ENCODE measurements at regions not wholly inside any gene's neighbourhood (a gene's known extent, or its start where the extent isn't known, plus 50 kb on each side); places are given as distances from the start of the nearest gene placed in this dataset.

- DNase-seq (ENCODE audit: low read depth in 3 of 3) = no peak
Observed at GRCh38 chr10:128281343-128281742, 155.1 kb upstream of the MKI67 start.

DNA sequence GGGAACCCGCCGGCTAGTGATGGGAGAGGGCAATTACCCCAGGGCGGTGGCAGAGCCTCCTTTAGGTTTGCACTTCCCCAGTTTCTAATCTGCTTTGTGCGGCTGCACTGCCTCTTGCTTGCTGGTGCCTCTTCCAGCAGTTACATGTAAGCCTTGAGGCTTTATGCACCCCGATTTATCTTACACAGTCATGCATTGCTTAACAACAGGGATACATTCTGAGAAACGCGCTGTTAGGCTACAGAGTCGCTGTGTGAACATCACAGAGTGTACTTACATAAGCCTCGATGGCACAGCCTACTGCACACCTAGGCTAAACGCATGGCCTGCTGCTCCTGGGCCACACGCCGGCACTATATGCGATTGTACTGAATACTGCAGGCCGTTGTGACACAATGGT lies 155.6 kb upstream of the MKI67 start:
- no peak for DNase-seq (ENCODE audit: low read depth in 3 of 3)

- no peak for DNase-seq (ENCODE audit: low read depth in 3 of 3)
Observed at GRCh38 chr10:128286141-128286761, 160.0 kb upstream of the MKI67 start.

- DNase-seq (ENCODE audit: low read depth in 3 of 3) = no peak
Observed at GRCh38 chr10:128286762-128287500, 160.7 kb upstream of the MKI67 start.

DNA sequence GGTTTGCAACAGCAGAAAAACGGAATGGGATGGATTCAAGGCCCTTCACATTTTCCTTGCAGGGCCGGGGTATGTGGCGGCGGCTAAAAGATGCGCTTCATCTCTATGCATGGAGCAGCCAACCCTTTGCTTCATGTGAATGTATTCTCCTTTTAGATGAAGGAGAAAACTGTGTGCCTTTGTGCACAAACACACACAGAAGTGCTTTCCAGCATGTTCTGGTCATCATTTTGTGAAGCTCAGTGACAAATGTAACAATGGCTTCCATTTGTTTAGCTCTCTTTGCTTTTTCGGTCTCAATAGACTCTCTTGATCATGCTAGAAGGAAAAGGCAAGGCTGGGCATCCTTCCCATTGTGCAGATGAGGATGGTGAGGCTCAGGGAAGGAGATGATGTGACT lies 161.7 kb upstream of the MKI67 start:
- no peak for DNase-seq (ENCODE audit: low read depth in 3 of 3)

DNA sequence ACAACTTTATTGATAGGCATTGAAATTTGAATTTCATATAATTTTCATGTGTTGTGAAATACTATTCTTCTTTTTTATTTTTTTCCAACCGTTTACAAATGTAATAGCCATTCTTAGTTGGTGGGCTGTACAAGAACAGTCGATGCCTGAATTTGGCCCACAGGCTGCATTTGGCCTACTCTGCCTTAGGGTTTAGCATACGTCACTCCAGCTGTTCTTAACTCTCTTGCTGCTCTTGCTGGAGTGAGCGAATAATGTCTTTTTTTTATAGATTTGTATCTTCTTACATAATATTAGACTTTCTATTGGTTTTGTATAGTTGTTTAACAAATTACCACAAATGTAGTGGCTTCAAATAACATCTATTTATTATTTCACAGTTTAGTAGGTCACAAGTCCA lies 163.4 kb upstream of the MKI67 start:
- DNase-seq (ENCODE audit: low read depth in 3 of 3) = no peak

DNA sequence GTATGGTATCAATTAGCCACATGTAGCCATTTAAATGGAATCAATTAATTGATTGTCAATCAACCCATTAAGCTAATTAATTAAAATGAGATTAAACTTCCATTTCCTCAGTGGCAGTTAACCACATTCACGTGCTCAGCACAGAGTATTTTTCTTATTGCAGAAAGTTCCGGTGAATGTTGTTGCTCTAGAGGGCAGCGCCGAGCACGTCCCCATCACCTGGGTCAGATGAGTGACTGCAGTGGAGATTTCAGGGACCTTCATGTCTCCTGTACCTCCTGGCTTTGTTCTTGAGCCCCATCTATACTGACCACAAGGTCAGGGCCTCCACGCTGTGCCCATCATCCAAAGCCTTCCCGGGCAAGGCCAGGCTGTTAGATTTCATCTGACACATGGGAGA lies 168.8 kb upstream of the MKI67 start:
- no peak for DNase-seq (ENCODE audit: low read depth in 3 of 3)

DNA sequence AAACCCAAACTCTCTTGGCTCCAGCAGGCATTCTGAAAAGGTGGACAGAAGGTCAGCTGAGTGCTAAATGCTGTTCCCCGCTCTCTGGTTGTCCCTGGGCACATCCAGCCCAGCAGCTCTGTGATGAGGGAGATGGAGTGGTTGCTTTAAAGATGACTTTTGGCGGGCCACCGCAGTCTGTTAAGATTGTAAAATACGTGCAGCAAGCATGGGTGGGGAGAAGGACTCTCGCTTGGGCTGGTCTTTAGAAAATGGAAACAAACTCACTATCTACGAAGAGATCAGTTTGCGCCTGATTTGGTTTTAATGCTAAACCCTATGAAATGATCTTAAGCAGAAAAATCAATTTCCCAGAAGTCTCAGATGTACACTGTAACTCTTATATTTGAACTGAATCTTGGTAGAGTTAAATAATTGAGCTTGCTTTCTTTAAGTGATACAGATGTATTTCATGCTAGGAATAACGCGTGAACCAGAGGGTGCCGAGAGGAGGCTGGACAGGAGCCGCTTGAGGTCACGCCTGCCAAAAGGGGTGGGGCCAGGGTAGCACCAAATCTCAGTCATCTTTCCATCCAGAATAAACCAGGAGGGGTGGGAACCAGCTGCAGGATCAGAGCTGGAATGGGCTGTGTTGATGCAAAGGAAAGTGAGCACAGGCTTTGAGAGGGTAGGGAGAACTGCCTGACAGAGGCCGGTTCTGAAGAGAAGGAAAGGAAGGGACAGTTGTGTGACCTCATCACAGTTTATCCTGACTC lies 170.2 kb upstream of the MKI67 start:
- DNase-seq (ENCODE audit: low read depth in 3 of 3) = no peak

- no peak for DNase-seq (ENCODE audit: low read depth in 3 of 3)
Observed at GRCh38 chr10:128297709-128298378, 171.6 kb upstream of the MKI67 start.

DNA sequence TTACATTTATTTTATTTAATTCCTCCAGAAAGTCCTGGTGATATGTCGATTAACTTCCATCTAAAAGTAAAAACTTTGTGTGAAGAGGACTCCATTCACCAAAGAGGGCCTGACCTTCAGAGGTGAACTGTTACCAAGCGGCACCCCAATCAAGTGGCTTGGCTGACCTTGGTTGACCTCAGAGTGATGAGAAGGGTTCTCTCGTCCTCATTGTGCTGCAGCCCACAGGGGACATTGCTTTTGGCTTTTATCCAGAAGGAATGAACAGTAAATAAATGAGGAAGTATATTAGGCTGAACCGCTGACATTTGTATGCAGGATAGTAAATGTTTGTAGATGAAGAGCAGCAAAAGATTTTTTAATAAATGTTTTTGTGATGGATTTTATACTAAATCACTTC lies 172.4 kb upstream of the MKI67 start:
- DNase-seq (ENCODE audit: low read depth in 3 of 3) = no peak

DNA sequence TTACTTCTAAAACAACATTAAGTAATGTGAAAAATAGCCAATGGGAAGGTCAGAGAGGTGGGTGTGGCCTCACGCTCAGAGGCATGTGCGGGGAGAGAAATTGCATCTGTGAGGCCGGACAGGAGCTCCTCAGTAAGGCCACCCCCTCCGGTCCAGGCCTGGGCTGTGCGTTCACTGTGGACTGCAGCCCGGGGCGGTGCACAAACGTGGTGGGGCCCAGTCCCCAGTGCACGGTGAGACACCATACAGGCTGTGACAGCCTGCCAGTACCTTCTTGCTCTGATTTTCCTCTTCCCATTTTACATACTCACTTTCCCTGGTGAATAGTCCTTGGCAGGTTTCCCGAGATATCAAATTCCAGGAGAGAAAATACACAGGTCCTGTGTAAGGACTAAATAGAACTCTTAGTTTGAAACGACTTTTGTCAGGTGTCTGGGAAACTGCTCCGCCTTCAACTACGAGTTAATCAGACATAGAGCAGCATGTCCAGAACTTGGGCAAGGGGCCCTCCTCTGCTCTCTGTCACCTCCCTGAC lies 174.1 kb upstream of the MKI67 start:
- DNase-seq (ENCODE audit: low read depth in 3 of 3) = no peak

DNA sequence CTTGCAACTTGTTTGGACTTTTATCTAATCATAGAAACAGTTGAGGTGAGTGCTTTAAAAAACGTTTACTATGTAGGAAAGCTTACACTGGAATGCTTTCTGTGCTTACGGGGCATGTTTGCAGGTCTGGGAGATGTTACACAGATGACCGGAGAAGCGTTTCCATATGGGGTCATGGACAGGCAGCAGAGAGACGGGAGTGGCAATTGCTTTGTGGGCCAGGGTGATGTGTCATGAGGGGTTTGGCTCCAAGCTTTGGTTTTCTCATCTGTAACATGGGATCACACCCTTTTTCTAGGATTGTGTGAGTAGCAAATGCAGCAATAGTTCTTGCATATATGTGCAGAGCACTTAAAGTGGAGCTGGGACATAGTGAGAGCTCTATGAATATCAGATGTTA lies 174.8 kb upstream of the MKI67 start:
- DNase-seq (ENCODE audit: low read depth in 3 of 3) = no peak

- no peak for DNase-seq (ENCODE audit: low read depth in 3 of 3)
Observed at GRCh38 chr10:128302808-128303207, 176.6 kb upstream of the MKI67 start.

- no peak for DNase-seq (ENCODE audit: low read depth in 3 of 3)
Observed at GRCh38 chr10:128304271-128304670, 178.0 kb upstream of the MKI67 start.

DNA sequence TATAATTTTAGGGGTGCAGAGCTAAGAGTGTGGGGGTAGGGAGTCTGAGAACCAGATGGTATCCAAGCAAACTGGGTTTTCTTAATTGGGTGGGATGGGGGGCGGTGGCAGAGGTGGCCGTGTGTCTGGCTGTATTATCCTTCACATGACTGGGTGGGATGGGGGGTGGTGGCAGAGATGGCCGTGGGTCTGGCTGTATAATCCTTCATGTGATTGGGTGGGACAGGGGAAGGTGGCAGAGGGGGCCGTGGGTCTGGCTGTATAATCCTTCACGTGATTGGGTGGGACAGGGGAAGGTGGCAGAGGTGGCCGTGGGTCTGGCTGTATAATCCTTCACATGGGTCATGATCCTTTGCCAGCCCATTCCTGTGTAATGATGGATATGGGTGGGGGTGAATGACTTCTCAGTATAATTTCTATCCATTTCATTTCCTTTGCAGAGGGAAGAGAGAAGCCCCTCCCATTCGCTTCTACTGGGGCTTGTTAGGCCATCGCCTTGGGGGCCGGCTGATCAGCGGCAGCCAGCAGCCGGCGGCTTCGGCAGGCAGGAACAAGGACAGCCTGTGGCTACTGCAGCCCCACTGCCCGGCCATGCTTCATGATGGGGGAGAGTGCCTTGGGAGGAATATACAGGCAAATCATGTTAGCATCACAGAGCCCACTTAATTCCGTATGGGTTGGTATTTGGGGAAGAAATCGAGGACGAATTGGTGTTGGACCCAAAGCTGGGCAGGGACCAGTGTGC lies 179.6 kb upstream of the MKI67 start:
- no peak for DNase-seq (ENCODE audit: low read depth in 3 of 3)

DNA sequence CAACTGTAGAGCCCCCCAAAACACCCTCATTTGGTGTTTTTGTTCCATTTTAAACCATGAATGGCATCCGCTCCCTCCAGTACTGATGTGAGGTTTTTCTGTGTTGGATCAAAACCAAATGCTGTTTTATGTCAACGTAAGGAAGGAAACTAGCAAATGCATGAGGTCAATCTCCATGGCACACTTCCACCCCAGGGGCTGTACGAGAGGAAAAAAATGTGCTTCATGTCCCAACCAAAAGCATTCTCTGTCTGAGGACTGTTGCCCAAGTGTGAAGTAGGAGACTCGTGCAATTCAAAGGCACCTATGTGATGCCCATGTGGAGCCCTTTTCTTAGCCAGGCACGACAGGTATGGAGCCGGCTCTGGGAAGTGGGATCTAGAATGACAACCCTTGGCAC lies 180.3 kb upstream of the MKI67 start:
- DNase-seq (ENCODE audit: low read depth in 3 of 3) = no peak

- DNase-seq (ENCODE audit: low read depth in 3 of 3) = no peak
Observed at GRCh38 chr10:128306966-128307365, 180.7 kb upstream of the MKI67 start.

DNA sequence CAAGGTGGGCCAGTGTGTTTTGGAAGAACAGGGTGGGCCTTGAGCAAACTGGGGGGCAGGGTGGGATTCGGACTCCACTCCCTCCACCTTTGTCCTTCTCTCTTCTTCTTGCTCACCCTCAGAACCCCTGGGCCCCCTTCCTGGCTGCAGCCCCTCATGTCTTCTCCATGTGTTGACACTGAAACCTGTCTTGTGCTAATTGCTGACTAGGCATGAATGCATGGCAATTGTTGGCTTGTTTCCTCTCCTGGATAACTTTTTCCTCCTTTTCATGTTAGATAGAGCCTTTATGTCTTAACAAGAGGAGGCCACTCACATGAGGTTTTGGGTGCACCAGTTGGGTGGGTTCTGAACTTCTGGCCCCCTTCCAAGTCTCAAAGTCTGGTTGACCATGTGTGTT lies 181.6 kb upstream of the MKI67 start:
- no peak for DNase-seq (ENCODE audit: low read depth in 3 of 3)

- DNase-seq (ENCODE audit: low read depth in 3 of 3) = no peak
Observed at GRCh38 chr10:128310971-128311658, 184.9 kb upstream of the MKI67 start.

- DNase-seq (ENCODE audit: low read depth in 3 of 3) = no peak
Observed at GRCh38 chr10:128312250-128312649, 186.0 kb upstream of the MKI67 start.

- DNase-seq (ENCODE audit: low read depth in 3 of 3) = no peak
Observed at GRCh38 chr10:128314686-128315085, 188.5 kb upstream of the MKI67 start.
